ENCODE measurements at regions not wholly inside any gene's neighbourhood (a gene's known extent, or its start where the extent isn't known, plus 50 kb on each side); places are given as distances from the start of the nearest gene placed in this dataset.
A peak's percentile ranks its signal among the peaks of the same experiment; 100 is the strongest.

- POLR2A ChIA-PET, result interaction anchor here (0.8 to 1.8 kb wide), 5 partner anchors 9 to 95 kb away, joined by 3 to 8 read pairs (median 3); partner anchors contain the start of genes IER3 and VARS2
- DNase-seq (ENCODE audit: low read depth in 1 of 2, low spot score in 1 of 2) (peak; percentile 44 to 48), FAIRE-seq (no peak), ATAC-seq (peak; percentile 46 to 61; a peak in 3 of 6 replicates)
- WGBS (ENCODE audit: missing lambda C conversion rate), result 7% methylated on average over 6 of the region's 6 CpGs
- Histone ChIP-seq H3K9me3 (no peaks in the 10 kb centered on the region), H3K27ac (peak overlapping the region; percentile 81 to 90), H3K4me1 (peaks cover 62% of the 10 kb centered on the region), H3K4me2 (peak overlapping the region; percentile 74), H3K4me3 (no peak overlapping the region)
- CTCF ChIA-PET, result interaction anchor here (0.6 to 4.8 kb wide), 40 partner anchors 8 to 270 kb away, joined by 3 to 35 read pairs (median 4); partner anchors contain the start of genes DDR1 and VARS2
- no peak for TF ChIP-seq RCOR1 (IDR thresholded peaks at IDR 0.05; ENCODE audit: low read depth, low read length)
- TF ChIP-seq CTCF (IDR thresholded peaks at IDR 0.05), result peak; percentile 54
- no peak for TF ChIP-seq KDM5A (IDR thresholded peaks at IDR 0.05)
- peak; percentile 35 to 43; a peak in 2 of 5 replicates for TF ChIP-seq RAD21 (conservative IDR thresholded peaks at IDR 0.05 in 1 of 2, IDR thresholded peaks at IDR 0.05 in 1 of 2)
- no peak for TF ChIP-seq ATOH8 (CRISPR knock-in tag; IDR thresholded peaks at IDR 0.05; ENCODE audit: low read depth)
- peak; percentile 62 for TF ChIP-seq SMC3 (IDR thresholded peaks at IDR 0.05)
- peak; percentile 74; the same call in 1 of the 2 replicates for TF ChIP-seq FOXS1 (CRISPR knock-in tag; IDR thresholded peaks at IDR 0.05)
These were observed 62.2 kb upstream of the DDR1 start for GRCh38 chr6:30821862-30822784.

GRCh38 chr6:30820193-30820592 lies 64.1 kb upstream of the DDR1 start:
- Histone ChIP-seq H3K4me3 (no peak overlapping the region), H3K27ac (peak overlapping the region; percentile 80 to 90), H3K4me2 (peak overlapping the region; percentile 42), H3K4me1 (peaks cover 54% of the 10 kb centered on the region), H3K9me3 (no peaks in the 10 kb centered on the region)
- peak; percentile 38 to 82 for DNase-seq (ENCODE audit: low read depth in 1 of 2, low spot score in 1 of 2)
- no peak for FAIRE-seq
- ChIA-PET CTCF (interaction anchor here (0.9 to 4.8 kb wide), 18 partner anchors 10 to 267 kb away, joined by 3 to 35 read pairs (median 4); partner anchors contain the start of gene VARS2), POLR2A (interaction anchor here (0.7 to 3.7 kb wide), 7 partner anchors 16 to 99 kb away, joined by 4 to 21 read pairs (median 6); partner anchors contain the start of genes FLOT1 and IER3)
- TF ChIP-seq MAX (IDR thresholded peaks at IDR 0.05) (0 out of 2 replicates have a peak, but pooled peaks have one; percentile 18), EHMT2 (IDR thresholded peaks at IDR 0.05; ENCODE audit: low read depth) (no peak), PHF8 (IDR thresholded peaks at IDR 0.05; ENCODE audit: borderline replicate concordance, low read depth) (no peak), NPAS2 (CRISPR knock-in tag; IDR thresholded peaks at IDR 0.05; ENCODE audit: borderline replicate concordance) (no peak), FOXS1 (CRISPR knock-in tag; IDR thresholded peaks at IDR 0.05) (no peak), HMGXB4 (CRISPR knock-in tag; IDR thresholded peaks at IDR 0.05; ENCODE audit: borderline replicate concordance) (no peak), RARB (CRISPR knock-in tag; IDR thresholded peaks at IDR 0.05) (no peak)
- peak; percentile 79 to 83 for ATAC-seq
- WGBS (ENCODE audit: missing lambda C conversion rate), result 88% methylated on average over 1 of the region's 1 CpG

Data from A549 (cell line).